ENCODE measurements at regions not wholly inside any gene's neighbourhood (a gene's known extent, or its start where the extent isn't known, plus 50 kb on each side); places are given as distances from the start of the nearest gene placed in this dataset.

GRCh38 chr11:95412074-95412473, 181.1 kb upstream of the SESN3 start:
- no peak for TF ChIP-seq POLR2A (IDR thresholded peaks at IDR 0.05)
- TF ChIP-seq CTCF (IDR thresholded peaks at IDR 0.05) = no peak

All from lower leg skin (tissue), 3 donors.